Stimulated activated CD4-positive, alpha-beta T cell treated with anti-CD3 and anti-CD28 coated beads, Interleukin-2, amount 100 ng/mL, for 4 hours (primary cell): ENCODE measurements at regions not wholly inside any gene's neighbourhood (a gene's known extent, or its start where the extent isn't known, plus 50 kb on each side); places are given as distances from the start of the nearest gene placed in this dataset.
A peak's percentile ranks its signal among the peaks of the same experiment; 100 is the strongest.
"Not testable (repeated sequence)": the region's sequence is repeated elsewhere in the genome, so short reads cannot be mapped to it uniquely, and the experiment has no call there.

Experiments used
- DNase-seq: peaks from one replicate; pipeline ENCODE4 v3.0.0-alpha.2; 2020; ENCODE audit warnings: low read depth

- no peak for DNase-seq
Measured at GRCh38 chr2:176427549-176427948, 158.3 kb downstream of the MTX2 start.

GRCh38 chr2:176428944-176429469, 159.8 kb downstream of the MTX2 start:
- DNase-seq: not testable (repeated sequence)

- DNase-seq: no peak
Measured at GRCh38 chr2:176432434-176432833, 163.2 kb downstream of the MTX2 start.

- no peak for DNase-seq
Measured at GRCh38 chr2:176435729-176436128, 166.5 kb downstream of the MTX2 start.

GRCh38 chr2:176443946-176444345, 174.7 kb downstream of the MTX2 start:
- no peak for DNase-seq

GRCh38 chr2:176445956-176446355, 176.7 kb downstream of the MTX2 start:
- no peak for DNase-seq

- DNase-seq: no peak
Measured at GRCh38 chr2:176446718-176447414, 177.6 kb downstream of the MTX2 start.

GRCh38 chr2:176447616-176448015, 178.4 kb downstream of the MTX2 start:
- no peak for DNase-seq

GRCh38 chr2:176449852-176450251, 180.6 kb downstream of the MTX2 start:
- DNase-seq: no peak

- no peak for DNase-seq
Measured at GRCh38 chr2:176453784-176454183, 184.5 kb downstream of the MTX2 start.

- peak; percentile 61 for DNase-seq
Measured at GRCh38 chr2:176454893-176455815, 185.9 kb downstream of the MTX2 start.

GRCh38 chr2:176455816-176456291, 186.6 kb downstream of the MTX2 start:
- no peak for DNase-seq

- no peak for DNase-seq
Measured at GRCh38 chr2:176457481-176457880, 188.2 kb downstream of the MTX2 start.

- DNase-seq: no peak
Measured at GRCh38 chr2:176461098-176461808, 192.0 kb downstream of the MTX2 start.

GRCh38 chr2:176461809-176462670, 192.8 kb downstream of the MTX2 start:
- no peak for DNase-seq

- DNase-seq: no peak
Measured at GRCh38 chr2:176463546-176463945, 194.3 kb downstream of the MTX2 start.

GRCh38 chr2:176464886-176465564, 195.8 kb downstream of the MTX2 start:
- no peak for DNase-seq

- no peak for DNase-seq
Measured at GRCh38 chr2:176466918-176467452, 197.7 kb downstream of the MTX2 start.

- no peak for DNase-seq
Measured at GRCh38 chr2:176467595-176467994, 198.4 kb downstream of the MTX2 start.

GRCh38 chr2:176468457-176469113, 199.3 kb downstream of the MTX2 start:
- no peak for DNase-seq
